Inflammatory macrophage treated with lipopolysaccharide for 1 hour (primary cell): ENCODE measurements at regions not wholly inside any gene's neighbourhood (a gene's known extent, or its start where the extent isn't known, plus 50 kb on each side); places are given as distances from the start of the nearest gene placed in this dataset.

Experiments used
- DNase-seq, 2 donors: peaks; one replicate each; pipeline ENCODE4 v3.0.0-alpha.2; 2020 to 2022

DNA sequence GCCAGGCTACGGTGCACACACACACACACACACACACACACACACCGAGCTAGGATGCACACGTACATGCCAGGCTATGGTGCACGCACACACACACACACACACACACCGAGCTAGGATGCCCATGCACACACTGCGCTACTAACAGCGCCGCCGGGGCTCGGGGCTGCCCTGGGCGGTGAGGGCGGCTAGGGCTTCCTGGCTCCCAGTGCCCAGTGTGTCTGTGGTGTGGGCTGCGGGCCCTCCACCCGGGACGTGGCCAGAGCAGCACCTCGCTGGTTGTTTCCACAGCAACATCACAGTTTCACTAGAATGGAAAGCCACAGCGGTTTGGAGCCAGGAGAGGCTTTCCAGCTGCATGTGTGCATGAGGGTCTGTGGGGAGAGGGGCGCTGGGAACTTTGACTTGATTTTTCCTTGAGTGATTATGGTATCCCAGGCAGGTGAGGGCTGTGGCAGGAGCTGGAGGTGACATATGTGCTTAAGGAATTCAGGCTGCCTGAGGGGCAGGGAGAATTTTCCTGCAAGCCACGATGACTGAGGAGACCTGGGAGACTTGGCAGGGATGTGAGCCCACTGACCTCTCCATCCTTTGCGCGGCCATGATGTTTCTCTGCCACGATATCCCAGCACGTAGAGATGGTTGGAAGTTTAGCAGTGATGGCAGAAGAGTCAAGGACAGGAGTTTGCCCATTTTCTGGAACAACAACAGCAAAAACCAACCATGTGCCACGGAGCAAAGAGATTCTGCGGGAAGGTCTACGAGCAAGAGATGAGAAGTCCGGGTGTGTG lies 195.9 kb downstream of the SNX19 start:
- no peak for DNase-seq

DNA sequence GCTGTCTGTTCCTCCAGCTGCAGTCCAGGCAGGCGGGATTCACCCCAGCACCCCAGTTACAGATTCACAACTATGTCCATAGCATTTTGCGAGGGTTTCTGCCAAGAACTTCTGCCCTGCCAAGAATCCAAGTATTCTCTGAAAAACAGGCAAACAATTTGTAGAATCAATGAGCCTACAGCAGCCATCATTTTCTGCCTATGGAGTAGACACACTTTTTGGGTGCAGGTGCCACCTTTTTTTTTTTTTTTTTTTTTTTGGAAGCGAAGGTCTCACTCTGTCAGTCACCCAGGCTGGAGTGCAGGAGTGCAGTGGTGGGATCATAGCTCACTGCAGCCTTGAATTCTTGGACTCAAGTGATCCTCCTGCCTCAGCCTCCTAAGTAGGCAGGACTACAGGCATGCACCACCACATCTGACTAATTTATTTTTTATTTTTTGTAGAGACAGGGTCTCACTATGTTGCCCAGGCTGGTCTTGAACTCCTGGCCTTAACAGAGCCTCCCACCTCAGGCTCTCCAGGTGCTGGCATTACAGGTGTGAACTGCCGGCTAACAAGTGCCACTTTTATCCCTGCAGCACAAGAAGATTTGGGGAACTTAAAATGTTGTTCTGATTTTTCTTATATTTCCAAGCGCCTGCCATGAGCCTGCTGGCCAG lies 195.1 kb downstream of the SNX19 start:
- DNase-seq: no peak

DNA sequence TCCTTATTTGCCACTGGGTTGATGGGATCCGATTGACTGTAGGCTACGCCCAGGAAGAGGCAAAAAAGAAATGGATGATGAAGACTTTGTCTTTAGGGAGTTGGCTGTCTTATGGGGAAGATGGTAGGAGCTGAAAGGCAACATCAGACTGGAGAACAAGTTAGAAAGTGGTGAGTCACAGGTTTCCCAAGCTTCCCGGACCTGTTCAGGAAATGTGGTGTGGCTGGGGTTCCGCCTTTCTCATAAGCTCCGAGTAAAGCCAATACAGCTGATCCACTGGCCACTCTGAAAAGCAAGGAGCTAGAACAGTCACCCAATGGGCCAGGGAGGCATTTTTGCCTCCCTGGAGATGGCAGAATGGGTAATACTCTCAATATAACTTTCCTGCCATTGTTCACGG lies 194.5 kb downstream of the SNX19 start:
- DNase-seq: no peak

DNA sequence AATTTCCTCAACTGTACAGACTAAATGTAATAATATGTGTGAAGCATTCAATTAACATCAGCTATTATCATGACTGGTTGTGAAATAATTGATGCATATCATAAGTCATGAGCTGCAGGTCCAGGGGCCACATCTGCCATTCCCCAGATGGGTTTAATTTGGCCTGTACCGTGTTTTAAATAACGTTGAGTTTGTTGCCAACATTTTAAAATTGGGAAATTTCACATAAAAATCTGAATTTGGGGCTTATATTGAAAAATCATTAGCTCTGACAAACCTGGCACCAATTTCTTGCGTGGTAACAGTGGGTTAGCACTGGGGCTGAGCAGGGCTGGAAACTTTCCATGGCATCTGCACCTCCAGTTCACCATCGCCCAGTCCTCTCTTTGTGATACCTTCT lies 193.9 kb downstream of the SNX19 start:
- DNase-seq: no peak

DNA sequence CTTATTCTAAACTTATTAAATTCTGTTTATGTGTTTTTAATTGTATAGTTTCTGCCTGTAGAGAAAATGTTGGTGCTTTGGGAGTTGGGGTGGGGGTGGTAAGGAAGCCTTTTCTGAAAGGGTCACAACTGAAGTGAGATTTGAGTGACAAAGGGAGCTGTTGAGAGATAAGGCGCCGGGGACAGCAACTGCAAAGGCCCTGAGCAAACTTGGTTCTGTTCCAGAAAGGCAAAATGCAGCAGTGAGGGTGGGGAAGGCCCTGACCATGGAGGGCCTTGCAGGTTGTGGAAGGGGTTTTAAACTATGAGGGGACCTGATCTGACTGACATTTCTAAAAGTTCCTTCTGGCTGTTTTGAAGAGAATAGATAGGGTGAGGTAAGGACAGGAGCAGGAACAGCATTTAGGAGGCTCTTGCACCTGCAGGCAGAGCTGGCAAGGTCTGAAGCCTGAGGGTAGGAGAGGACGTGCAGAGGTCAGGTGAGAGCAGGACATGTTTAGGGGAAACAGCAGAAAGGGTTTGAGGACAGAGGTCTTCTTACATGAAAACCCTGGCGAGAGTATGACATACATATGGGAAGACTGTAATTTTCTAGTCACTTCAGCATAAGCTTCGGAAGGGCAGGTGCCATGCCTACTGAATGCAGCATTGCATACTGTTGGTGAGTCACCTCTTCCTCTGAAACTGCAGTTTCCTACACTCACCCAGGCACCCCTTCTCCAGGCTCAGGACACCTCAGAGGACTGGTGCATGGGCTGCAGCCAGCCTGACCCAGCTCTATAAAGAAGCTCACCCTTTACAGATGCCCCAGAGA lies 190.7 kb downstream of the SNX19 start:
- no peak for DNase-seq

DNA sequence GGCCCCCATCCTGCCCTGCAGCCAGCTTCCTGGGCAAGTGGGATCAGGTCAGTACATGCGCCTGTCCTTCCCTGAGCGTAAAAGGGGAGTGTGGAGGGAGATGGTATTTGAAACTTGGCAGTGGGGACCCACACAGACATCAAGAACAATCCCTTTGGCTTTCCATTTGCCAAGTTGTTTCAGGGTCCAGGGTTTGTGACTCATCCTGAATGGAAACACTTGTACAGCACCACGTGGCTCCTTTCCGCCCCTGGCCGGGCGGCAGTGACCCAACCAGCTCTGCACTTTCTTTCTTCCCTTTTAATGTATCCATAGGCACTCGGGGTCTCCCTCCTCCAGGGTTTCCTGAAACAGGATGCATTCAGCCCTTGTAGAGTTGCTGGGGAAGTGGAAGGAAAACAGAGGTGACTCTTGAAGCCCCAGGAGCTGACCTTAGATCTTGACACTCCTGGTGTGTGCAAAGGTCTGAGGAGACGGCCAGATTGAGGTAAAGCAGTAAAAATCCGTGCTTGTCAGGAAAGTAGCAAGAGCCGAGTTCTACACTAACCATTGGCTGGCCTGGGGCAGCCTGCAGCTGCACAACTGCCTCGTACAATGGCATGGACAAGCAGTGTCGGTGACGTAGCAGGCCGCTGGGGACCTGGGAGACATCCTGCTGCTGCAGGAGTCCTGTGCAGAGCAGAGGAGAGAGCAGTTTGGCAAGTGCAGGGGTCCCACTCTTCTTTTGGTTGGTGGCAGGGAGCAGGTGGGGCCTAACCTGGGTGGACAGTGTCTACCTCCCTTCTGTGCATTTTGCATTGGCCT lies 189.8 kb downstream of the SNX19 start:
- no peak for DNase-seq

DNA sequence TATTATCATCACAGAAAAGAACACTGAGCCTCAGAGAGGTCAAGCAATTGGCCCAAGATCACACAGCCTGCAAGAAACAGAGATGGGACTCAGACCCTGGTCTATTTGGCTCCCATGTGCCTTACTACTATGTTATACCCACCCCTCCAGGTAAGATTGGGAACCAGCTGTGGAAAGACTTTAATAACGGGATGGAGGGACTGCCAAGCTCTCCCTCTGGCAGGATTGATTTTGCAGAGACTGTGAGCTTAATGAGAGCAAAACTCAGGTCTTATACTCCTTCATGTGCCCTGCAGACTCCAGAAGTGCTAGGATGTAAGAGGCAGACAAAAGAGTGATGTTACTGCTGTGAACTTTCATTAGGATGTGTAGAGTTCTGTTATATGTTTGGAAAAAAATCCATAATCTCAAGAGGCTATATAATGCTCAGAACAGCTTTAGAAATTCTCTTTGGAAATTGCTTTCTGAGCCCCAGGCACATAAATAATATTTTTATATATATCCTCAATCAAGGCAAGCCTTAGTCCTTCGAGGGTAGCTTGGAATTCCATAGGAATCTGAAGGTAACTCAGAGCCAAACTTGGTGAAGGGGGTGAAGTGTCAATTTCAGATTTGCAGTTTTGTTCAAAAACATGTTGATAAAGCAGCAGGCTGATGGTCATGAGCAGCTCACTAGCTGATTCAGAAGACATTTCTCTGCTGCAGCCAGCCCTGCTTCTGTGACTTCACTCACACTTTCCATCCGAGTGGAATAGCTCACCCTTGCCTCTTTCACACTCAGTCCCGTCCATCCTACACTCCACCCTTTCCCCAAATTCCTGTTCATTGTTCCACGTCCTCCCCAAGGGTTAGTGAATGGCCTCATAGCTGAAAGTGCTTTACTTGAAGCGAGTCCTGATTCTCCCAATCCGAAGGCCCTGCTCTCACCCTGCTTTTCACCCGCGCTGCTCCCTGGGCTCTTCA lies 188.8 kb downstream of the SNX19 start:
- no peak for DNase-seq

DNA sequence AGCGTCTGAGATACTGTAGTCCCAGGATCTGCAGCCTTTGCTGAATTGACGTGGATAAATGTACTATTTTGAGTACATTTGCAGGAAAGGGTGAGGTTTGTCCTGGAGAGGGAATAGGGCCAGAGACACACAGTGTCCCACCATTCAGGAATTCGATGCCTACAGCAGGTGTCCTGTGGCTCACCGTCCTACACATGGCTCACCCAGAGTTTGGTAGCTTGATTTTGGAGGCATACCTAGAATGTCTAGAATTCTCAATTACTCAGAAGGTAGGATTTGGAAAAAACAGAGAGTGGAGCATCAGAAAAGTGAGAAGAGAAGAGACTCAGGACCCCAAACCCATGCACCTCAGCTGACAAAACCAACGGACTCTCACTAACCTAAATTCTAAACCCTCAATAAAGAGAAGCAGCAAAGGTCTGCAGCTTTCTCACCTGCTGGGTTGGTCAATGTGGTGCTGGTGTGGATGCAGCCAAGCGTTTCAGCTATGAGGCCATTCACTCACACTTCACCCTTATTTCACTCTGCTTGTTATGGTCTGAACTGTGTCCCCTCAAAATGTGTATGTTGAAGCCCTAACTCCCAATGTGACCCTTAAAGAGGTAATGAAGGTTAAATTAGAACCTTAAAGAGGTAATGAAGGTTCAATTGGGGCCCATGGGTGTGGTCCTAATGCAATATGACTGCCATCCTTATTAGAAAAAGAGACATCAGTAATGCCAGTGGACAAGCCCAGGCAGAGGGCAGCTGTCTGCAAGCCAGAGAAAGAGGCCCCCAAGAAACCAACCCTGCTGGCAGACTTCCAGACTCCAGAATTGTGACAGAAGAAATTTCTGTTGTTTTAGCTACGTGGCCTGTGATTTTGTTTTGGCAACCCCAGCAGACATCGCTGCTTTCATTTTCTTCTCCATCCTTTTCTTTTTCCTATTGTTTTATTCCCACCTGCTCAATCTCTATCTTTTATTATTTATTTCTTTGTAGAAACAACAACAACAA lies 187.8 kb downstream of the SNX19 start:
- DNase-seq: no peak

DNA sequence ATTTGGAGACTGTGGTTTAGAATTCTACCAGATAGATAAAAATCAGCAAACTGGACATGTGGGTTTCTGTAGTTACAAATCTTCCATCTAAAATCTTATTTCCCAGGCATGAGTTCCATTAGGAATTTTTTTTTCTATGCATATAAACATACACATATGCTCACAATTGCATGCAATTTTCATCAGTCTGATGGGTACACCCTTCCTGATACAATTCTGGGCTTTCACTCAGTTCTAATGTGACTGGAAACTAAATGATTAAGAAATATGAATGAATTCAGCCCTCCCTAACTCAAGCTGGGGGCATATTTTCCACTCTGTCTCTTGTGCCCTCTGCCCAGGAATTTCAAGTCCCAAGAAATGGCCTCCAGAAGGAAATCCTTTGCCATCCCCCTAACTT lies 187.1 kb downstream of the SNX19 start:
- DNase-seq: no peak

DNA sequence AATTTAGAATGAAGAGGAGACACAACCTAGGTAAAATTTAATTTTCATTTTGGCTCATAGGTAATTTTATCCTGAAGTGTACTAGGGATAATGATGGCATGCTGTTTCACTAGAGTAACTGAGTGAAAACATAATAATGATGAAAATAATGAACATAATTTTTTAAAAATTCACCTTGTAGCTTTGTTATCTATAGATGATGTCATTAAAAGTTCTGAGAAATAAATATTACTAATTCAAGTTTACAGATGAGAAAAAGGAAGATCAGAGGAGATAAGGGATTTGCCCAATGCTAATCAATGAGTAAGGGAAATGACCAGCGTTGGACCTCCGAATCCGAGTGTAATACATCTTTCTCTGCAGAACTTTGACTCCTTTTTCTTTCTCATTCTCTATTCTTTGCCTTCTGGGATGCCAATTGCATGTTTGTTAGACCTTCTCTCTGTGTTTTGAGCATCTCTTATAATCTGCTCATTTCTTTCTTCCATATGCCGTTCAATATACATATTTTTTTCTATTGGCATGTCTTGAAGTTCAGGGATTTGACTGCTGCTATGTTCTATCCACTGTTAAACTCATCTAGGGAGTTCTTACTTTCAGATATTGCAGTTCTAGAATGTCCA lies 186.5 kb downstream of the SNX19 start:
- DNase-seq: no peak

DNA sequence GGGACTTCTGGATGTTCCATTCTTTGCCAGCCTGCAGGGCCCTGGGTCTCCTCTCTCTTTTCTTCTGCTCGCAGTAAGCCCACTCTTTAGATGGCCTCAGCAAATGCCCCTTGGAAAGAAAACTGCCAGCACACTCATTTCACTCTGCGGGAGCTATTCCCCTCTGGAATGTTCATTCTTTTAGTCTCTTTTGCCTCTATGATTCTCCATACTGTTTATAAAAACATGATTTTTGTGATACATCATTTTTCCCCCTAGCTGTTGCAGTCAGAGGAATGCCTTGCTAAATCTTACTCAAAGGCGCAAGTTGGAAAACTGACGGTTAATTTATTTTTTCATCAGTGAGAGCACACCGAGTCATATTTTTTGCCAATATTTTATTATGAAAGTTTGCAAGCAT lies 184.9 kb downstream of the SNX19 start:
- DNase-seq: no peak

DNA sequence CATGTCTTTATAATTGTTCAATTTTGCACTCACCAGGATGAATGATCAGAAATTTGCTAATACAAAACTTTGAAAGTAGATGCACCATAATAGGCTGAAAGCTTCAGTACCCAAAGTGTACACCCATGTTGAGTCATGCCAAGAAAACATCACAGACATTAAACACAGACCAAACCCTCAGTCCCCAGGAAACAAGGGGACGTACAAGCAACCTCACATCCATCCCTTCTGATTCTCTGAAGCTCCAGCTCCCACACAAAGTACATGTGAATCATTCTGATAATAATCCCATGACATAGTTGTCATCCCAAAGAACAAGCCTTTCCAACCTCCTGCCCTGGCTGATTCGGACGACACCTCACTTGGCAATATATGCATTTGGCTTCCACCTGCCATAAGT lies 183.8 kb downstream of the SNX19 start:
- DNase-seq: no peak

DNA sequence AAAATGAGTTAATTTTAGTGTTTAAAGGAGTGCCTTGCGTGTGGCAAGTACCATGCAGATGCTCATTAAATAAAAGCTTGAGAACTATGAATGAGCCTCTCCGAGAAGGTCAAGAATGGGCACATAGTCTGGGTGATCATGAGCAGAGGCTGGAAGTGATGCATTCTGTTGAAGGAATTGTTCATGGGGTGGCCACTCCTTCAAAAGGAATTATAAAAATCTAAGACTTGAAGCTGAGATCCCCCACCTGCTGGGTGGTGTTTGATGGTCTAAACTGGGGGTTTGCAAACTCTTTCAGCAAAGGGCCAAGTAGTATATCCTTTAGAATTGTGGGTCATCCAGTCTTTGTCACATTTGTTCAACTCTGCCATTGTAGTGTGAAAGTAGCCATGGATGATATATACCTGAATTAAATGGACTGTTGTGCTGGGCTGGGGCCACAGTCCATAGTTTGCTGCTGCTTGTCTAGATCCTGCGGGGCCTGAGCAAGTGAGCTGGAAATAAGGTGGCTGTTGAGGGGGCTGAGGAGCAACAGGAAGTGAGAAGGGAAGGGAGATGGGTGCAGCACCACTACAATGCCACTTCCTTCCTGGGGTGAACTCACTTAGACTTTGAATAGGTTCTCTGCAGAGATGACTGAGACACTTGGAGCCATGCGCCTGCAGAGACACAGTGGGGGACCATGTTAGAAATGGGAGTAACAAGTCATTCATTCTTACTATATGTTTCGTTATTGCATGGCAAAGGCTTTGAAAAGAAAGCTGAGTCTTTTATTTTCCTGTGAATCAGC lies 179.0 kb downstream of the SNX19 start:
- no peak for DNase-seq

DNA sequence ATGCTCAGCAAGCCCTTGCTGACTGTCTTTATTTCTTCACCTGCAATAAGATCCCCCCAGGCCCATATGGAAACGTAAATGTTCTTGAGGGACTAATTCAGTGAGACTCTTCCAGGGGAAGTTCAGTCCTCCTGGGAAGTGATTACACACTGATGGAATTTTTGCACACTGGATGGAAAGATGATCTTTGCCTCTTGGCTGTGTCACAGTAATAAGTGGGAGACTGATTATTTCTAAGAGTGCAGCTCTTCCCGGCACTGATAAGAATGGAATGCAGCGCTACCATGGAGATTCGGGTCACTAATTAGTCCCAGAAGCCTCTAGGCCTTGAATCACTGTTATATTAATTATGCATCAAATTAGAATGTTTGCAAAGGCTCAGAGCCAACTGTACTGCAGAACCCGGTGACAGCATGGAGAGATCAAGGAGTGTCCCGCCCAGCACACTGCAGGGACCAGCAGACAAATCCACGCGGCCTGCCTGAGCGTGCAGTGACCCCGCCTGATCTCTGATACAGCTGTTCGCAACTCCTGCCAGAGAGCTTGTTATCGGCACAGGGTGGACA lies 178.3 kb downstream of the SNX19 start:
- no peak for DNase-seq

DNA sequence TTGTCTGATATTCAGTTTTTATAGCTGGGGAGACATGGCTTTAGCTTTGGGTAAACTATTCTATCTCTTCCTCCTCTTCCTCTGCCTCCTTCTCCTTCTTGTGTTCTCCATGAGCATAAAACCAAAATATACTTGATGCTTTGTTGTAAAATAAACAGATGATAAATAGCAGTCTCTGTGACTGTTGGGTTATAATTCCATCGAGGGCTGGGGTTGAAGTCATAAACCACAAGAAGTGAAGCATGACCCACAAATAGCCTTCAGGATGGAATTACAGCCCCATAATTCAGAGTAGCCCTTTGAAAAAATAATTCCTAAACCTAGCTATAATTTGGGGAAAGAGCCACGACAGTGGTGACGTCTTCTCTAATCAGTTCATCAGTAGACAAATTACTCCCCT lies 177.7 kb downstream of the SNX19 start:
- no peak for DNase-seq

DNA sequence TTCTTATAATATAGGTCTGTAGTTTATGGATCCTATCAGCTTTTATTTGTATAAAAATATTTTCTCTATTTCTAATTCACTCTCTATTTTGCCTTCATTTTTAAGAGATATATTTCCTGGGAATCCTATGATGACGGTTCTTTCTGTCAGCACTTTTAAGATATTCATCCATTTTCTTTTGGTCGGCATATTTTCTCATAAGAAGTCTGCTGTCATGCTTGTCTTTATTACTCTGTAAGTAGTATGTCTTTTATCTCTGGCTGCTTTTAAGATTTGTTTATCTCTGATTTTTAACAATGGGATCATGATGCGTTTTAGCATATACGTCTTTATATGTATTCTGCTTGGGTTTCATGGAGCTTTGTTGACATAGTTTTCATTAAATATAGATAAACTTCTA lies 175.5 kb downstream of the SNX19 start:
- DNase-seq: no peak

DNA sequence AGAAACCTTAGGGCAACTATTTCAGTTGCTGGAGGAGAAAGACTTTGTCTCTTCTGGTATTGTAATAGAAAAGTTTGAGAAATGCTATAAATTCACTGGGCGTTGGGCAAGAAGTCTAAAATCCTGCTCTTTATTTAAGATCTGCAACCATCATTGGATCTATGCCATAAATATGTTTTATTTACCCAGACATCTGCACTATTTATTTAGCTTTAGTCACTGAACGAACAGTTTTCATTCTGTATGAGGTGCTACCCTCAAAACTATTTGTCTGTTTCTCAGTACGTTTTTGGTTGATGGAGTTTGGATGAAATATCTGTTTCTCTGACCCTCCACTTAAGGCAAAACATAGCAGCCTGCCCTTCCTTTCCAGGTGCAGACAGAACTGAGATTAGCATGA lies 171.5 kb downstream of the SNX19 start:
- no peak for DNase-seq

DNA sequence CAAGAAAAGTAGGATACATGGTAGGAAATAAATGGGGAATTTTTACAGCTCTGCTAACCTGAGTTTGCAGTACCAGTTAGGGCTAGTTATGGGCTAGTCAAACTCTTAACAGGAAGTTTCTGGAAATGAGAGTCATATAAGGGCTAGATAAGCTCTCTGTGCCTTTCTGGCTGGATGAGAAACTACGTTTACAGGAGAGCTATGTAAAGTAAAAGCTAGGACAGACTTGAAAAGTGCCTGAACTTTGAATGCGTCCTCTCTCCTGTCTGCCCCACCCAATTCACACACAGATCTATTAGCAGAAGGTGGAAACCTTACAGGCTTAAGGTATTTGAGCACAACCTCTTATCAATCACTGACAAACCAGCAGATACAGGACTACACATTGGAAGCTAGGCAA lies 167.1 kb downstream of the SNX19 start:
- no peak for DNase-seq
